ENCODE measurements at regions not wholly inside any gene's neighbourhood (a gene's known extent, or its start where the extent isn't known, plus 50 kb on each side); places are given as distances from the start of the nearest gene placed in this dataset.
A peak's percentile ranks its signal among the peaks of the same experiment; 100 is the strongest.
"Not testable (repeated sequence)": the region's sequence is repeated elsewhere in the genome, so short reads cannot be mapped to it uniquely, and the experiment has no call there.

GRCh38 chr18:70822117-70822516, 533.3 kb downstream of the SOCS6 start:
- no peak overlapping the region for H3K27ac ChIP-seq (ENCODE audit: low read depth, low read length)
- no peaks in the 10 kb centered on the region for H3K79me2 ChIP-seq (ENCODE audit: control insufficient read depth, insufficient read depth, low read length)
- no peak for DNase-seq
- H3K4me3 ChIP-seq (ENCODE audit: low read length): no peak overlapping the region
- no peak overlapping the region for H4K8ac ChIP-seq (ENCODE audit: low read depth, low read length)
- WGBS (ENCODE audit: extremely low coverage, insufficient coverage, low lambda C conversion rate): no CpG with 5 or more reads among the region's 3 CpGs
- H4K5ac ChIP-seq (ENCODE audit: low read length): no peak overlapping the region
- H3K4me1 ChIP-seq (ENCODE audit: control insufficient read depth, low read depth, low read length): no peaks in the 10 kb centered on the region
- H2BK5ac ChIP-seq (ENCODE audit: low read length): no peak overlapping the region
- H3K56ac ChIP-seq (ENCODE audit: low read length): no peak overlapping the region
- no peak overlapping the region for H3K4ac ChIP-seq (ENCODE audit: low read depth, low read length)
- no peak overlapping the region for H3K9ac ChIP-seq (ENCODE audit: low read length)
- H3K36me3 ChIP-seq (ENCODE audit: control insufficient read depth, insufficient read depth, low read length): no peaks in the 10 kb centered on the region
- H3K79me1 ChIP-seq (ENCODE audit: low read length): no peaks in the 10 kb centered on the region
- no peak overlapping the region for H3K23ac ChIP-seq (ENCODE audit: low read length)
- H2AK5ac ChIP-seq (ENCODE audit: low read length): no peak overlapping the region
- no peak overlapping the region for H2BK15ac ChIP-seq (replicated peaks; ENCODE audit: low read depth)
- H3K27me3 ChIP-seq (ENCODE audit: insufficient read depth, low read length, poor library complexity): no peaks in the 10 kb centered on the region
- H3K4me2 ChIP-seq (ENCODE audit: low read length): no peak overlapping the region
- no peak overlapping the region for H3K18ac ChIP-seq (ENCODE audit: low read length)
- H2BK120ac ChIP-seq (ENCODE audit: low read depth, low read length): no peak overlapping the region

- Histone ChIP-seq H3K27ac (ENCODE audit: low read depth, low read length) (no peak overlapping the region), H3K23ac (ENCODE audit: low read length) (no peak overlapping the region), H3K18ac (ENCODE audit: low read length) (no peak overlapping the region), H2AK5ac (ENCODE audit: low read length) (no peak overlapping the region), H3K4me2 (ENCODE audit: low read length) (no peak overlapping the region), H3K4me3 (ENCODE audit: low read length) (no peak overlapping the region), H3K27me3 (ENCODE audit: insufficient read depth, low read length, poor library complexity) (no peaks in the 10 kb centered on the region), H2BK5ac (ENCODE audit: low read length) (no peak overlapping the region), H3K4ac (ENCODE audit: low read depth, low read length) (no peak overlapping the region), H4K8ac (ENCODE audit: low read depth, low read length) (no peak overlapping the region), H3K9ac (ENCODE audit: low read length) (no peak overlapping the region), H2BK120ac (ENCODE audit: low read depth, low read length) (no peak overlapping the region), H3K79me2 (ENCODE audit: control insufficient read depth, insufficient read depth, low read length) (no peaks in the 10 kb centered on the region), H3K4me1 (ENCODE audit: control insufficient read depth, low read depth, low read length) (no peaks in the 10 kb centered on the region), H3K56ac (ENCODE audit: low read length) (no peak overlapping the region), H4K5ac (ENCODE audit: low read length) (no peak overlapping the region), H3K79me1 (ENCODE audit: low read length) (no peaks in the 10 kb centered on the region), H2BK15ac (replicated peaks; ENCODE audit: low read depth) (no peak overlapping the region), H3K36me3 (ENCODE audit: control insufficient read depth, insufficient read depth, low read length) (no peaks in the 10 kb centered on the region)
- no peak for DNase-seq
- no CpG with 5 or more reads among the region's 8 CpGs for WGBS (ENCODE audit: extremely low coverage, insufficient coverage, low lambda C conversion rate)
Observed at GRCh38 chr18:70808481-70809056, 519.7 kb downstream of the SOCS6 start.

- Histone ChIP-seq H3K27me3 (ENCODE audit: insufficient read depth, low read length, poor library complexity) (no peaks in the 10 kb centered on the region), H2BK5ac (ENCODE audit: low read length) (no peak overlapping the region), H2BK120ac (ENCODE audit: low read depth, low read length) (no peak overlapping the region), H3K27ac (ENCODE audit: low read depth, low read length) (no peak overlapping the region), H3K36me3 (ENCODE audit: control insufficient read depth, insufficient read depth, low read length) (no peaks in the 10 kb centered on the region), H3K18ac (ENCODE audit: low read length) (no peak overlapping the region), H3K79me2 (ENCODE audit: control insufficient read depth, insufficient read depth, low read length) (no peaks in the 10 kb centered on the region), H3K23ac (ENCODE audit: low read length) (no peak overlapping the region), H4K5ac (ENCODE audit: low read length) (no peak overlapping the region), H3K4ac (ENCODE audit: low read depth, low read length) (no peak overlapping the region), H3K4me3 (ENCODE audit: low read length) (no peak overlapping the region), H4K8ac (ENCODE audit: low read depth, low read length) (no peak overlapping the region), H3K79me1 (ENCODE audit: low read length) (no peaks in the 10 kb centered on the region), H2BK15ac (replicated peaks; ENCODE audit: low read depth) (no peak overlapping the region), H2AK5ac (ENCODE audit: low read length) (no peak overlapping the region), H3K56ac (ENCODE audit: low read length) (no peak overlapping the region), H3K4me1 (ENCODE audit: control insufficient read depth, low read depth, low read length) (no peaks in the 10 kb centered on the region), H3K4me2 (ENCODE audit: low read length) (no peak overlapping the region), H3K9ac (ENCODE audit: low read length) (no peak overlapping the region)
- DNase-seq: peak; percentile 66
- WGBS (ENCODE audit: extremely low coverage, insufficient coverage, low lambda C conversion rate): no CpG with 5 or more reads among the region's 8 CpGs
Observed at GRCh38 chr18:70781860-70782453, 493.1 kb downstream of the SOCS6 start.

- H4K8ac ChIP-seq (ENCODE audit: low read depth, low read length); H3K4me3 ChIP-seq (ENCODE audit: low read length); DNase-seq; H4K5ac ChIP-seq (ENCODE audit: low read length); H3K4ac ChIP-seq (ENCODE audit: low read depth, low read length); H3K4me2 ChIP-seq (ENCODE audit: low read length); H2BK120ac ChIP-seq (ENCODE audit: low read depth, low read length); H3K4me1 ChIP-seq (ENCODE audit: control insufficient read depth, low read depth, low read length); H3K79me1 ChIP-seq (ENCODE audit: low read length); H3K27ac ChIP-seq (ENCODE audit: low read depth, low read length); H3K79me2 ChIP-seq (ENCODE audit: control insufficient read depth, insufficient read depth, low read length); H3K18ac ChIP-seq (ENCODE audit: low read length); H2AK5ac ChIP-seq (ENCODE audit: low read length); H3K56ac ChIP-seq (ENCODE audit: low read length); H2BK5ac ChIP-seq (ENCODE audit: low read length); H3K9ac ChIP-seq (ENCODE audit: low read length); H3K27me3 ChIP-seq (ENCODE audit: insufficient read depth, low read length, poor library complexity); H3K23ac ChIP-seq (ENCODE audit: low read length); H2BK15ac ChIP-seq (replicated peaks; ENCODE audit: low read depth); H3K36me3 ChIP-seq (ENCODE audit: control insufficient read depth, insufficient read depth, low read length): not testable (repeated sequence)
- no CpG with 5 or more reads among the region's 3 CpGs for WGBS (ENCODE audit: extremely low coverage, insufficient coverage, low lambda C conversion rate)
Observed at GRCh38 chr18:70766254-70766653, 477.4 kb downstream of the SOCS6 start.

GRCh38 chr18:70762812-70763211, 474.0 kb downstream of the SOCS6 start:
- H3K79me1 ChIP-seq (ENCODE audit: low read length): no peaks in the 10 kb centered on the region
- H2AK5ac ChIP-seq (ENCODE audit: low read length): no peak overlapping the region
- no peak overlapping the region for H3K4me3 ChIP-seq (ENCODE audit: low read length)
- no peaks in the 10 kb centered on the region for H3K27me3 ChIP-seq (ENCODE audit: insufficient read depth, low read length, poor library complexity)
- H3K9ac ChIP-seq (ENCODE audit: low read length): no peak overlapping the region
- no peak overlapping the region for H3K23ac ChIP-seq (ENCODE audit: low read length)
- no peak overlapping the region for H3K56ac ChIP-seq (ENCODE audit: low read length)
- H3K36me3 ChIP-seq (ENCODE audit: control insufficient read depth, insufficient read depth, low read length): no peaks in the 10 kb centered on the region
- H3K4ac ChIP-seq (ENCODE audit: low read depth, low read length): no peak overlapping the region
- DNase-seq: no peak
- no peak overlapping the region for H3K4me2 ChIP-seq (ENCODE audit: low read length)
- no peak overlapping the region for H2BK5ac ChIP-seq (ENCODE audit: low read length)
- no peaks in the 10 kb centered on the region for H3K79me2 ChIP-seq (ENCODE audit: control insufficient read depth, insufficient read depth, low read length)
- no peak overlapping the region for H3K27ac ChIP-seq (ENCODE audit: low read depth, low read length)
- H4K5ac ChIP-seq (ENCODE audit: low read length): no peak overlapping the region
- no peak overlapping the region for H3K18ac ChIP-seq (ENCODE audit: low read length)
- no peak overlapping the region for H2BK120ac ChIP-seq (ENCODE audit: low read depth, low read length)
- no CpG with 5 or more reads among the region's 4 CpGs for WGBS (ENCODE audit: extremely low coverage, insufficient coverage, low lambda C conversion rate)
- H2BK15ac ChIP-seq (replicated peaks; ENCODE audit: low read depth): no peak overlapping the region
- no peak overlapping the region for H4K8ac ChIP-seq (ENCODE audit: low read depth, low read length)
- no peaks in the 10 kb centered on the region for H3K4me1 ChIP-seq (ENCODE audit: control insufficient read depth, low read depth, low read length)

GRCh38 chr18:70758780-70759179, 469.9 kb downstream of the SOCS6 start:
- H3K79me1 ChIP-seq (ENCODE audit: low read length): no peaks in the 10 kb centered on the region
- no peaks in the 10 kb centered on the region for H3K4me1 ChIP-seq (ENCODE audit: control insufficient read depth, low read depth, low read length)
- no peak overlapping the region for H3K23ac ChIP-seq (ENCODE audit: low read length)
- no CpG with 5 or more reads among the region's 6 CpGs for WGBS (ENCODE audit: extremely low coverage, insufficient coverage, low lambda C conversion rate)
- H3K4me3 ChIP-seq (ENCODE audit: low read length): no peak overlapping the region
- H3K27me3 ChIP-seq (ENCODE audit: insufficient read depth, low read length, poor library complexity): no peaks in the 10 kb centered on the region
- DNase-seq: no peak
- H3K9ac ChIP-seq (ENCODE audit: low read length): no peak overlapping the region
- H3K56ac ChIP-seq (ENCODE audit: low read length): no peak overlapping the region
- no peak overlapping the region for H4K8ac ChIP-seq (ENCODE audit: low read depth, low read length)
- no peak overlapping the region for H4K5ac ChIP-seq (ENCODE audit: low read length)
- H3K4me2 ChIP-seq (ENCODE audit: low read length): no peak overlapping the region
- no peak overlapping the region for H3K18ac ChIP-seq (ENCODE audit: low read length)
- no peak overlapping the region for H2BK5ac ChIP-seq (ENCODE audit: low read length)
- no peaks in the 10 kb centered on the region for H3K36me3 ChIP-seq (ENCODE audit: control insufficient read depth, insufficient read depth, low read length)
- no peaks in the 10 kb centered on the region for H3K79me2 ChIP-seq (ENCODE audit: control insufficient read depth, insufficient read depth, low read length)
- H3K27ac ChIP-seq (ENCODE audit: low read depth, low read length): no peak overlapping the region
- no peak overlapping the region for H2BK15ac ChIP-seq (replicated peaks; ENCODE audit: low read depth)
- no peak overlapping the region for H3K4ac ChIP-seq (ENCODE audit: low read depth, low read length)
- H2BK120ac ChIP-seq (ENCODE audit: low read depth, low read length): no peak overlapping the region
- H2AK5ac ChIP-seq (ENCODE audit: low read length): no peak overlapping the region
